Right lobe of liver (tissue), 4 donors: ENCODE measurements at regions not wholly inside any gene's neighbourhood (a gene's known extent, or its start where the extent isn't known, plus 50 kb on each side); places are given as distances from the start of the nearest gene placed in this dataset.
"Not testable (repeated sequence)": the region's sequence is repeated elsewhere in the genome, so short reads cannot be mapped to it uniquely, and the experiment has no call there.

Experiments used
- CTCF ChIP-seq, 4 donors: fragments of 200-600 bp in 3 of 4; fragments of 450-650 bp in 1 of 4; IDR thresholded peaks; one replicate each; pipeline versions ENCODE4 v1.5.1 to v1.8.0; 2016 to 2022; ENCODE audit warnings: antibody characterized with exemption in 4 of 4, mild to moderate bottlenecking in 2 of 4
- POLR2A ChIP-seq: fragments of 450-650 bp; IDR thresholded peaks from one replicate; pipeline ENCODE4 v1.6.1; 2017; ENCODE audit warnings: antibody characterized with exemption, mild to moderate bottlenecking
- donor health status: DM: no; HTN: no; CAD: no.
- donor health status: DM: no; HTN: no; CAD: no.
- donor health status: DM: no; HTN: yes; CAD: no.

- TF ChIP-seq POLR2A; CTCF (IDR thresholded peaks at IDR 0.05): not testable (repeated sequence)
These were observed 139.4 kb downstream of the RTP5 start for GRCh38 chr2:242008908-242009307.
